ENCODE measurements at regions not wholly inside any gene's neighbourhood (a gene's known extent, or its start where the extent isn't known, plus 50 kb on each side); places are given as distances from the start of the nearest gene placed in this dataset.

- no peaks in the 10 kb centered on the region for H3K27me3 Mint-ChIP-seq (ENCODE audit: low read depth)
- Histone ChIP-seq H3K56ac (ENCODE audit: insufficient read length, low read depth, low read length) (no peak overlapping the region), H4K91ac (ENCODE audit: insufficient read length, low read depth, low read length) (no peak overlapping the region), H3K4me2 (ENCODE audit: insufficient read depth, insufficient read length, low read length) (no peak overlapping the region), H3K9me3 (ENCODE audit: control insufficient read depth, low read depth, low read length) (no peaks in the 10 kb centered on the region), H2BK20ac (ENCODE audit: low read depth, low read length, poor library complexity, severe bottlenecking) (no peak overlapping the region), H2BK15ac (ENCODE audit: low read depth, low read length) (no peak overlapping the region), H2AFZ (ENCODE audit: low read length) (no peak overlapping the region), H3K23me2 (ENCODE audit: insufficient read length, low read depth, low read length, poor library complexity, severe bottlenecking) (no peaks in the 10 kb centered on the region), H4K8ac (replicated peaks; ENCODE audit: insufficient read length, low read depth, low read length) (no peak overlapping the region), H2BK5ac (ENCODE audit: insufficient read length, low read length) (no peak overlapping the region), H3K79me1 (ENCODE audit: insufficient read depth, low read depth, low read length, poor library complexity, severe bottlenecking) (no peaks in the 10 kb centered on the region), H4K20me1 (ENCODE audit: control insufficient read depth, insufficient read depth, insufficient read length) (no peaks in the 10 kb centered on the region), H3K27ac (ENCODE audit: insufficient read length, low read depth, low read length) (no peak overlapping the region), H3K18ac (ENCODE audit: insufficient read length, low read depth, low read length) (no peak overlapping the region), H3K9ac (ENCODE audit: extremely low read depth, insufficient read length, low read length) (no peak overlapping the region), H3K14ac (ENCODE audit: insufficient read depth, low read length) (no peak overlapping the region), H2BK12ac (ENCODE audit: insufficient read length, low read depth, low read length) (no peak overlapping the region), H3K27me3 (ENCODE audit: insufficient read depth, low read length) (no peaks in the 10 kb centered on the region), H2AK5ac (ENCODE audit: insufficient read length, low read length) (no peak overlapping the region), H3T11ph (ENCODE audit: low read length) (no peak overlapping the region), H3K79me2 (ENCODE audit: insufficient read depth, low read length) (no peaks in the 10 kb centered on the region), H3K4me1 (ENCODE audit: insufficient read depth, low read length) (no peaks in the 10 kb centered on the region), H2BK120ac (ENCODE audit: low read depth, low read length, poor library complexity, severe bottlenecking) (no peak overlapping the region), H4K5ac (ENCODE audit: insufficient read length, low read depth, low read length) (no peak overlapping the region), H3K23ac (ENCODE audit: insufficient read length, low read depth, low read length) (no peak overlapping the region), H3K4ac (ENCODE audit: low read depth, low read length) (no peak overlapping the region)
- TF ChIP-seq CTCF (conservative IDR thresholded peaks at IDR 0.05) = no peak
- H3K9me3 Mint-ChIP-seq = peaks cover 0 to 3% of the 10 kb centered on the region in 2 experiments; a peak in 2 of 5 replicates
- no peak overlapping the region for H3K27ac Mint-ChIP-seq
- WGBS (ENCODE audit: extremely low coverage, insufficient read length, low lambda C conversion rate) = no CpG with 5 or more reads among the region's 3 CpGs
- no peak for DNase-seq
- H3K36me3 Mint-ChIP-seq (ENCODE audit: insufficient read depth in 1 of 3, low read depth in 3 of 3) = no peaks in the 10 kb centered on the region
- no peaks in the 10 kb centered on the region for H3K4me1 Mint-ChIP-seq
- H3K4me3 Mint-ChIP-seq = no peak overlapping the region
Observed at GRCh38 chr14:59041308-59041707, 147.2 kb upstream of the DAAM1 start.
